ENCODE measurements at regions not wholly inside any gene's neighbourhood (a gene's known extent, or its start where the extent isn't known, plus 50 kb on each side); places are given as distances from the start of the nearest gene placed in this dataset.

DNA sequence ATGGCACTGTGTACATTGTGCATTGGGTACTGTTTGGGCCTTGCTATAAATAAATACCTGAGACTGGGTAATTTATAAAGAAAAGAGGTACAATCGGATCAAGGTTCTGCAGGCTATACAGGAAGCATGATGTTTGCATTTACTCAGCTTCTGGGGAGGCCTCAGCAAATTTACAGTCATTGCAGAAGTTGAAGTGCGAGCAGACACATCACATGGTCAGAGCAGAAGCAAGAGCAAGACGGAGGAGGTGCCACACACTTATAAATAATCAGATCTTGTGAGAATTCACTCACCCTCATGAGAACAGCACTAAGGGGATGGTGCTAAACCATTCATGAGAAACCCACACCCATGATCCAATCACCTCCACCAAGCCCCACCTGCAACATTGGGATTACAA is 505.0 kb downstream of the ARAP2 start:
- Mint-ChIP-seq H3K27me3 (ENCODE audit: unreplicated experiment) (no peaks in the 10 kb centered on the region), H3K4me3 (ENCODE audit: unreplicated experiment) (no peak overlapping the region), H3K4me1 (ENCODE audit: unreplicated experiment) (no peaks in the 10 kb centered on the region), H3K9me3 (ENCODE audit: unreplicated experiment) (no peaks in the 10 kb centered on the region), H3K36me3 (ENCODE audit: unreplicated experiment) (no peaks in the 10 kb centered on the region), H3K27ac (ENCODE audit: unreplicated experiment) (no peak overlapping the region)
- TF ChIP-seq, protein P1, sequence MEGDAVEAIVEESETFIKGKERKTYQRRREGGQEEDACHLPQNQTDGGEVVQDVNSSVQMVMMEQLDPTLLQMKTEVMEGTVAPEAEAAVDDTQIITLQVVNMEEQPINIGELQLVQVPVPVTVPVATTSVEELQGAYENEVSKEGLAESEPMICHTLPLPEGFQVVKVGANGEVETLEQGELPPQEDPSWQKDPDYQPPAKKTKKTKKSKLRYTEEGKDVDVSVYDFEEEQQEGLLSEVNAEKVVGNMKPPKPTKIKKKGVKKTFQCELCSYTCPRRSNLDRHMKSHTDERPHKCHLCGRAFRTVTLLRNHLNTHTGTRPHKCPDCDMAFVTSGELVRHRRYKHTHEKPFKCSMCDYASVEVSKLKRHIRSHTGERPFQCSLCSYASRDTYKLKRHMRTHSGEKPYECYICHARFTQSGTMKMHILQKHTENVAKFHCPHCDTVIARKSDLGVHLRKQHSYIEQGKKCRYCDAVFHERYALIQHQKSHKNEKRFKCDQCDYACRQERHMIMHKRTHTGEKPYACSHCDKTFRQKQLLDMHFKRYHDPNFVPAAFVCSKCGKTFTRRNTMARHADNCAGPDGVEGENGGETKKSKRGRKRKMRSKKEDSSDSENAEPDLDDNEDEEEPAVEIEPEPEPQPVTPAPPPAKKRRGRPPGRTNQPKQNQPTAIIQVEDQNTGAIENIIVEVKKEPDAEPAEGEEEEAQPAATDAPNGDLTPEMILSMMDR (IDR thresholded peaks at IDR 0.05), result no peak
- DNase-seq (ENCODE audit: extremely low spot score, unreplicated experiment), result no peak

DNA sequence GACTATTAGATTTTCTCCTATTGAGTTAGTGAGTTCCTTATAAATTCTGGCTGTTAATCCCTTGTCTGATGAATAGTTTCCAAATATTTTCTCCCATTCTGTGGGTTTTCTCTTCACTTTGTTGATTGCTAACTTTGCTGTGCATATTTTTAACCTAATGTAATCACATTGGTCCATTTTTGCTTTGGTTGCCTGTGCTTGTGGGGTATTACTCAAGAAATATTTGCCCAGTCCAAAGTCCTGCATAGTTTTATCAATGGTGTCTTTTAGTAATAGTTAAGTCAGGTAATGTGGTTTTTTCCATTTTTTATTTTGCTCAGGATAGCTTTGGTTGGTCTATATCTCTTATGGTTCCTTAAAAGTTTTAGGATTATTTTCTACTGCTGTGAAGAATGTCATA is 490.3 kb downstream of the ARAP2 start:
- Mint-ChIP-seq H3K36me3 (ENCODE audit: unreplicated experiment) (no peaks in the 10 kb centered on the region), H3K9me3 (ENCODE audit: unreplicated experiment) (peaks cover 7% of the 10 kb centered on the region), H3K4me3 (ENCODE audit: unreplicated experiment) (no peak overlapping the region), H3K27ac (ENCODE audit: unreplicated experiment) (no peak overlapping the region), H3K27me3 (ENCODE audit: unreplicated experiment) (peaks cover 6% of the 10 kb centered on the region), H3K4me1 (ENCODE audit: unreplicated experiment) (no peaks in the 10 kb centered on the region)
- TF ChIP-seq, protein P1 (IDR thresholded peaks at IDR 0.05), result no peak
- DNase-seq (ENCODE audit: extremely low spot score, unreplicated experiment), result no peak

DNA sequence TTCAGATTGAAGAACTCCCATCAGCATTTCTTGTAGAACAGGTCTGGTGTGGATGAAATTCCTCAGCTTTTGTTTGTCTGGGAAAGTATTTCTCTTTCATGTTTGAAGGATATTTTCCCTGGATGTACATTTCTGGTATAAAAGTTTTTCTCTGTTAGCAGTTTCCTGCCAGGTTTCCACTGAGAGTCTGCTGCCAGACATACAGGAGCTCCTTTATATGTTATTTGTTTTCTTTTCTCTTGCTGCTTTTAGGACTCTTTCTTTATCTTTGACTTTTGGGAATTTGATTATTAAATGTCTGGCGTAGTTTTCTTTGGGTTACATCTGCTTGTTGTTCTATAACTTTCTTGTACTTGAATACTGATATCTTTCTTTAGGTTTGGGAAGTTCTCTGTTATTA is 486.5 kb downstream of the ARAP2 start:
- Mint-ChIP-seq H3K4me1 (ENCODE audit: unreplicated experiment) (no peaks in the 10 kb centered on the region), H3K36me3 (ENCODE audit: unreplicated experiment) (no peaks in the 10 kb centered on the region), H3K27me3 (ENCODE audit: unreplicated experiment) (peaks cover 6% of the 10 kb centered on the region), H3K27ac (ENCODE audit: unreplicated experiment) (no peak overlapping the region), H3K4me3 (ENCODE audit: unreplicated experiment) (no peak overlapping the region), H3K9me3 (ENCODE audit: unreplicated experiment) (peaks cover 7% of the 10 kb centered on the region)
- no peak for DNase-seq (ENCODE audit: extremely low spot score, unreplicated experiment)
- TF ChIP-seq, protein P1 (IDR thresholded peaks at IDR 0.05), result no peak

DNA sequence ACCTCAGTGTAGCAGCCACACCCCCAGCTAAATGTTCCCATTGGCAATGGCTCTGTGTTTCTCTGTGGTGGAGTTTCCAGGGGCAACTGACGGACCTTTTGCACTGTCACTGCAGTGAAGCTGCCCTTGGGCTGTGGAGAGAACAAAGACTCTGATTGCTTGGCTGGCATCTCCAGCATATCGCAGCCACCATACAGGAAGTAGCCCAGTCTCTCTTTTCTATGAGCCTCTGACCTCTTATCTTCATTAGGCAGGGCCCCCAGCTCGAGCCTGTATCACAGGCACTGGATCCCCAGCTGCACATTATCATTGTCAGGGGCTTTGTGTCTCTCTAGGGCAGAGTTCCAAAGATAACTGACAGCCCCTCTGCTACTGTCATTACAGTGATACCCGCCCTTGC is 483.5 kb downstream of the ARAP2 start:
- Mint-ChIP-seq H3K4me3 (ENCODE audit: unreplicated experiment) (no peak overlapping the region), H3K9me3 (ENCODE audit: unreplicated experiment) (peaks cover 7% of the 10 kb centered on the region), H3K4me1 (ENCODE audit: unreplicated experiment) (no peaks in the 10 kb centered on the region), H3K27me3 (ENCODE audit: unreplicated experiment) (no peaks in the 10 kb centered on the region), H3K36me3 (ENCODE audit: unreplicated experiment) (no peaks in the 10 kb centered on the region), H3K27ac (ENCODE audit: unreplicated experiment) (no peak overlapping the region)
- TF ChIP-seq, protein P1 (IDR thresholded peaks at IDR 0.05), result no peak
- DNase-seq (ENCODE audit: extremely low spot score, unreplicated experiment), result no peak

DNA sequence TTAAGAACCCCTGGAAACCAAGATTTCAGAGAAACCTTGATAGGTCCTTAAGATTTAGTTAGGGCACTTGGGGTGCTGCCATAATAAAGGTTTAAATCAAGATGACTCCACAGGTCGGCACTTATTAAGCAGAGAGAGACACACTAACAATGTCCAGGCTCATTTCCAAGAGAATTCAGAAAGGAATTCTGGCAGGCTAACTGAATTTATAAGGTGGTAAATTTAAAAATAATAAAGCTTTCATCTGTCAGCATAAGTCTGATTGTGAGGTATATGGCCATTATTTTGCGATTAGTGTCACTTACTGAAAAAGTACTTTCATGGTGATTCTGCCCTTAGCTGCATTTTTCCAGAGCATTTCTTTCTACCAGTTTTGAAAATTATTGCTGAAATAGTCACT is 472.7 kb downstream of the ARAP2 start:
- Mint-ChIP-seq H3K27me3 (ENCODE audit: unreplicated experiment) (no peaks in the 10 kb centered on the region), H3K4me3 (ENCODE audit: unreplicated experiment) (no peak overlapping the region), H3K27ac (ENCODE audit: unreplicated experiment) (no peak overlapping the region), H3K36me3 (ENCODE audit: unreplicated experiment) (no peaks in the 10 kb centered on the region), H3K9me3 (ENCODE audit: unreplicated experiment) (no peaks in the 10 kb centered on the region), H3K4me1 (ENCODE audit: unreplicated experiment) (no peaks in the 10 kb centered on the region)
- DNase-seq (ENCODE audit: extremely low spot score, unreplicated experiment), result no peak
- TF ChIP-seq, protein P1 (IDR thresholded peaks at IDR 0.05), result no peak
